ENCODE measurements at regions not wholly inside any gene's neighbourhood (a gene's known extent, or its start where the extent isn't known, plus 50 kb on each side); places are given as distances from the start of the nearest gene placed in this dataset.
A peak's percentile ranks its signal among the peaks of the same experiment; 100 is the strongest.

GRCh38 chr4:37771771-37772170 is 54.7 kb upstream of the PGM2 start:
- Histone ChIP-seq H3K4me3 (replicated peaks in 1 of 3) (no peak overlapping the region), H3K27me3 (no peaks in the 10 kb centered on the region), H3K4me1 (no peaks in the 10 kb centered on the region), H3K9me3 (no peaks in the 10 kb centered on the region), H3K36me3 (no peaks in the 10 kb centered on the region), H3K27ac (no peak overlapping the region)
- intact Hi-C loops (cut with DNase I) = no loop called here
- TF ChIP-seq CTCF (IDR thresholded peaks at IDR 0.05) = no peak
- TF ChIP-seq POLR2A (IDR thresholded peaks at IDR 0.05) = no peak
- 91 to 93% methylated on average over 2 of the region's 2 CpGs for WGBS, 2 donors
- DNase-seq = no peak

GRCh38 chr4:37770016-37770415 is 56.5 kb upstream of the PGM2 start:
- WGBS, 2 donors = 74 to 80% methylated on average over 2 of the region's 2 CpGs
- Histone ChIP-seq H3K36me3 (no peaks in the 10 kb centered on the region), H3K27ac (no peak overlapping the region), H3K4me1 (no peaks in the 10 kb centered on the region), H3K4me3 (replicated peaks in 1 of 3) (no peak overlapping the region), H3K27me3 (no peaks in the 10 kb centered on the region), H3K9me3 (no peaks in the 10 kb centered on the region)
- intact Hi-C loops (cut with DNase I) = no loop called here
- TF ChIP-seq CTCF (IDR thresholded peaks at IDR 0.05) (no peak), POLR2A (IDR thresholded peaks at IDR 0.05) (no peak)
- no peak for DNase-seq

DNA sequence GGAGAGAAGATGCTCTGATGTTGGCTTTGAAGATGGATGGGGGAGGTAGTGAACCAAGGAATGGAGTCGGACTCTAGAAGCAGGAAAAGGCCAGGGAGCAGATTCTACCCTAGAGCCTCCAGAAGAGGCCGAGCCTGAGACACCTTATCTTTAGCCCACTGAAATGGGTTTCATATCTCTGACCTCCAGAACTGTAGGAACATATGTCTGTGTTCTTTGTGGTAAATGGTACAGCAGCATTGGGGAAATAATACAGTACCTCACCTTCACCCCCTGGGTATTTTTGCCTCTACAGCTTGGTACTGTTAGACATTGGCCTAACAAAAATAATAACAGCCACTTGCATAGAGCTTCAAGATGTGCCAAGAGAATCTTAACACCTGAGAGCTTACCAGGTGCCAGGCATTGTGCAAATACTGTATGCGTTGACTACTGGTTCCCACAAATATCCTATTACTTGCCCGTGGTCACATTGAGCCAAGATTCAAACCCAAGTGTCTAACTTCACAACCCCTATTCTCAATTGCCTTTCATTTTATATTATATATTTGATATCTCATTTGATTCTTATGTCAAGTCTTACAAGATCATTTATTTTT is 57.0 kb upstream of the PGM2 start:
- intact Hi-C loops (cut with DNase I) = no loop called here
- WGBS, 2 donors = 97% methylated on average over 4 of the region's 4 CpGs
- H3K4me3 ChIP-seq (replicated peaks in 1 of 3) = no peak overlapping the region
- no peak for TF ChIP-seq POLR2A (IDR thresholded peaks at IDR 0.05)
- TF ChIP-seq CTCF (IDR thresholded peaks at IDR 0.05) = no peak
- H3K27me3 ChIP-seq = no peaks in the 10 kb centered on the region
- H3K27ac ChIP-seq = no peak overlapping the region
- no peak for DNase-seq
- H3K36me3 ChIP-seq = no peaks in the 10 kb centered on the region
- no peaks in the 10 kb centered on the region for H3K9me3 ChIP-seq
- H3K4me1 ChIP-seq = no peaks in the 10 kb centered on the region

DNA sequence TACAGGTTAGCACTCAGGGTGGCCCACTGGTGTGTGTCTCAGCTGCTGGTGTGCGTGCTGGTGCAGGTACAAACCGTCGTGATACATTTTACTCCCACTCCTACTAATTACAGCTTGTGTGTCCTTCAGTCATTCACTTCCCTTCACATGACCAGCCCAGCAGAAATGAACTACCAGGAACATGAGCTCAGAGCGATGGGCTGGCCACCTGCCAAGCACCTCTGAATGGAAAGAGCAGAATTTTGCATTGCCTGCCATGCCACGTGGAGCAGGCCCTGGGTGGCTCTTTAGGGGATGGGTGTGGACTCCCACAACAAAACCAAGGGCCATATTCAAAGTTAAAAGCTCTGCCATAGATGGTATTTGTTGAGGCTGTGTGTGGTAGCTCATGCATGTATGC is 58.9 kb upstream of the PGM2 start:
- peak; percentile 45 to 58 for DNase-seq
- Histone ChIP-seq H3K36me3 (no peaks in the 10 kb centered on the region), H3K27ac (no peak overlapping the region), H3K9me3 (no peaks in the 10 kb centered on the region), H3K27me3 (no peaks in the 10 kb centered on the region), H3K4me1 (no peaks in the 10 kb centered on the region), H3K4me3 (replicated peaks in 1 of 3) (no peak overlapping the region)
- WGBS, 2 donors = 28 to 40% methylated on average over 5 of the region's 5 CpGs
- TF ChIP-seq POLR2A (IDR thresholded peaks at IDR 0.05) (no peak), CTCF (IDR thresholded peaks at IDR 0.05) (no peak)
- intact Hi-C loops (cut with DNase I) = no loop called here

DNA sequence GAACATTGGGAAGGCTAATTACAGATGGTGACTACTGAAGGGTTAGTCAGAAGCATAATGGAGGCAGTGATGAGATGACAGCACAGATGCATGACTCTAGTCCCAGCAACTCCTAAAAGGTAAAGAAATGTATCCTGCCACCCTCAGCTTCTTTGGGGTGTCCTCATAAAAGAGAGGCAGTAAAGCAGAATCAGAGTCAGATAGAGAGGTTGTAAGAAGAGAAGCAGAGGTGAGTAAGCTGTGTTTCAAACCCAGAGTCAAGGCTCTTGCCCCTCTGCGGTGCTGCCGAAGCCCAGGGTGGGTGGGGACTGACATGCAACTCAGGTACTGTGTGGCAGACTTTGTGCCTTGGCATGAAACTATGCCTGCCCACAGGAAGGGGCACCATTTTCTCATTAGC is 59.5 kb upstream of the PGM2 start:
- Histone ChIP-seq H3K27ac (no peak overlapping the region), H3K4me1 (no peaks in the 10 kb centered on the region), H3K36me3 (no peaks in the 10 kb centered on the region), H3K9me3 (no peaks in the 10 kb centered on the region), H3K27me3 (no peaks in the 10 kb centered on the region), H3K4me3 (replicated peaks in 1 of 3) (no peak overlapping the region)
- 96 to 100% methylated on average over 2 of the region's 2 CpGs for WGBS, 2 donors
- DNase-seq = no peak
- intact Hi-C loops (cut with DNase I) = no loop called here
- no peak for TF ChIP-seq CTCF (IDR thresholded peaks at IDR 0.05)
- no peak for TF ChIP-seq POLR2A (IDR thresholded peaks at IDR 0.05)
